Nephron progenitor cell (in vitro differentiated cells): ENCODE measurements at regions not wholly inside any gene's neighbourhood (a gene's known extent, or its start where the extent isn't known, plus 50 kb on each side); places are given as distances from the start of the nearest gene placed in this dataset.

Experiments used
- DNase-seq: peaks from one replicate; pipeline ENCODE4 v3.0.0; 2021
- H3K27ac Mint-ChIP-seq: 2 replicates; pipeline ENCODE4 v1.8.0; 2021; ENCODE audit warnings: mild to moderate bottlenecking, moderate library complexity, mixed read lengths
- H3K27me3 Mint-ChIP-seq: 2 replicates; pipeline ENCODE4 v1.8.0; 2021; ENCODE audit warnings: mild to moderate bottlenecking, low read depth, mixed read lengths; ENCODE audit not compliant: poor library complexity
- H3K36me3 Mint-ChIP-seq: 2 replicates; pipeline ENCODE4 v1.8.0; 2021; ENCODE audit warnings: low read depth, mixed read lengths
- H3K4me1 Mint-ChIP-seq: 2 replicates; pipeline ENCODE4 v1.8.0; 2021; ENCODE audit warnings: mixed read lengths
- H3K4me3 Mint-ChIP-seq: 2 replicates; pipeline ENCODE4 v1.8.0; 2021; ENCODE audit warnings: mild to moderate bottlenecking, moderate library complexity, mixed read lengths
- H3K9me3 Mint-ChIP-seq: 2 replicates; pipeline ENCODE4 v1.8.0; 2021; ENCODE audit warnings: mild to moderate bottlenecking, moderate library complexity, mixed read lengths
- TF ChIP-seq, protein P1 (sequence below): fragments of 200-600 bp; sonication (generic); IDR thresholded peaks from 2 replicates; pipeline ENCODE4 v1.5.0; 2021; ENCODE audit warnings: antibody characterized with exemption

DNA sequence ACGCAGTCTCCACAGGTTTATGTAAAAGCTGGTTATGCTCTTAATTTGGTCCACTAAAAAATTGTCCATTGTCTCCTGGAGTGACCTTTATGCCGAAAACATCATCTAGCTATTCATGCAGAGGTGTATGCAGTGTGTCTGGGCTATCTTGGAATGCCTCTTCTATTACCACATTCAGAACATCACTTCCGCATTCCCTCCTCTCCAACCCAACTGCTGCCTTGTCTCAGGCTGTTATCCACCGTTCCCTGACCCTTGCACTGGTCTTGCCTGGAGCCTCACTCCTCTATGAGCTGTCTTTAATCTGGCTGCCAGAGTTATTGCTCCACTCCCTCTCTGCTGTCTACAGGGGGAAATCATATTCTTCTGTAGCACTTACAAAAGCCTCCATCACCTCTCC is 214.1 kb upstream of the ANKRD55 start:
- no peak for DNase-seq
- Mint-ChIP-seq H3K36me3 (no peaks in the 10 kb centered on the region), H3K4me3 (no peak overlapping the region), H3K27me3 (peaks cover 4% of the 10 kb centered on the region), H3K27ac (no peak overlapping the region), H3K4me1 (no peaks in the 10 kb centered on the region), H3K9me3 (no peaks in the 10 kb centered on the region)
- TF ChIP-seq, protein P1, sequence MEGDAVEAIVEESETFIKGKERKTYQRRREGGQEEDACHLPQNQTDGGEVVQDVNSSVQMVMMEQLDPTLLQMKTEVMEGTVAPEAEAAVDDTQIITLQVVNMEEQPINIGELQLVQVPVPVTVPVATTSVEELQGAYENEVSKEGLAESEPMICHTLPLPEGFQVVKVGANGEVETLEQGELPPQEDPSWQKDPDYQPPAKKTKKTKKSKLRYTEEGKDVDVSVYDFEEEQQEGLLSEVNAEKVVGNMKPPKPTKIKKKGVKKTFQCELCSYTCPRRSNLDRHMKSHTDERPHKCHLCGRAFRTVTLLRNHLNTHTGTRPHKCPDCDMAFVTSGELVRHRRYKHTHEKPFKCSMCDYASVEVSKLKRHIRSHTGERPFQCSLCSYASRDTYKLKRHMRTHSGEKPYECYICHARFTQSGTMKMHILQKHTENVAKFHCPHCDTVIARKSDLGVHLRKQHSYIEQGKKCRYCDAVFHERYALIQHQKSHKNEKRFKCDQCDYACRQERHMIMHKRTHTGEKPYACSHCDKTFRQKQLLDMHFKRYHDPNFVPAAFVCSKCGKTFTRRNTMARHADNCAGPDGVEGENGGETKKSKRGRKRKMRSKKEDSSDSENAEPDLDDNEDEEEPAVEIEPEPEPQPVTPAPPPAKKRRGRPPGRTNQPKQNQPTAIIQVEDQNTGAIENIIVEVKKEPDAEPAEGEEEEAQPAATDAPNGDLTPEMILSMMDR = no peak

DNA sequence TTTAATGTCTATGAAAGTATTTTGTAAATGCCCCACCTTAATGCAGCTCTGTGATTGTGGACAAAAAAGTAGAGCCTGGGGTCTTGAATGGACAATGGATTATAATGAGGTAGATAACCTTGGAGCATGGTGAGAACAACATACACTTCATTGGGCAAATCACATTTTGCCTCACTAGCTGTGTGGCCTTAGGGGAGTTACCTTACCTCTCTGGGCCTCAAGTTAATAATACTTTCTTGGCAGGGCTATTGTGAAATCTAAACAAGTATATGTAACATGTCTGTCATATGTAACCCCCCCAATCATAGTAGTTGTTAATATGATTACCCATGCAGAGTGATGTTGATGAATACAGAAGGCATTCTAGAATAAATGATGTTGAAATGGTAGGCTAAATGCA is 213.6 kb upstream of the ANKRD55 start:
- H3K36me3 Mint-ChIP-seq = no peaks in the 10 kb centered on the region
- H3K4me1 Mint-ChIP-seq = no peaks in the 10 kb centered on the region
- no peak overlapping the region for H3K27ac Mint-ChIP-seq

DNA sequence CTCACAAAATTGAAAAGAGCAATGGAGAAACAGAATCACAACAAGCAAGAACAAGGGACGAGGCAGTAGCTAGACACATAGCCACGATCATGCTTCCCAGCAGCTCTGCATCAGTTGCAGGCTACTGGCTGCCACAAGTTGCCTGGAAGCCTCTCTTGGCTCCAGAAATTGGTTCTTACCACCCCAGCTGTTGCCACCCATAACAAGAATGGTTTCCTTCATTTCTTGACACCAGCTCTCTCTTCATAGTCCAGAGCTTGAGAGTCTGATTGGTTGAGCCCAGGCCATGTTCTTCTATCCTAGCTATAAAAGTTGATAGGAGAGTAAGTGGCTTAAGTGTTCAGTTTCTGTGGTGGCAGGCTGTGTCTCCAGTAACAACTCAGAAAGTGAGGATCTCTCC is 210.7 kb upstream of the ANKRD55 start:
- Mint-ChIP-seq H3K9me3 (no peaks in the 10 kb centered on the region), H3K27ac (no peak overlapping the region), H3K27me3 (peaks cover 4% of the 10 kb centered on the region), H3K4me3 (no peak overlapping the region), H3K36me3 (no peaks in the 10 kb centered on the region), H3K4me1 (peaks cover 8% of the 10 kb centered on the region)
- no peak for DNase-seq
- TF ChIP-seq, protein P1 = no peak

More for the DNA sequence above, 213.6 kb upstream of the ANKRD55 start:
- no peaks in the 10 kb centered on the region for H3K9me3 Mint-ChIP-seq
- H3K27me3 Mint-ChIP-seq = peaks cover 4% of the 10 kb centered on the region
- no peak overlapping the region for H3K4me3 Mint-ChIP-seq
- TF ChIP-seq, protein P1 = no peak
- DNase-seq = no peak

DNA sequence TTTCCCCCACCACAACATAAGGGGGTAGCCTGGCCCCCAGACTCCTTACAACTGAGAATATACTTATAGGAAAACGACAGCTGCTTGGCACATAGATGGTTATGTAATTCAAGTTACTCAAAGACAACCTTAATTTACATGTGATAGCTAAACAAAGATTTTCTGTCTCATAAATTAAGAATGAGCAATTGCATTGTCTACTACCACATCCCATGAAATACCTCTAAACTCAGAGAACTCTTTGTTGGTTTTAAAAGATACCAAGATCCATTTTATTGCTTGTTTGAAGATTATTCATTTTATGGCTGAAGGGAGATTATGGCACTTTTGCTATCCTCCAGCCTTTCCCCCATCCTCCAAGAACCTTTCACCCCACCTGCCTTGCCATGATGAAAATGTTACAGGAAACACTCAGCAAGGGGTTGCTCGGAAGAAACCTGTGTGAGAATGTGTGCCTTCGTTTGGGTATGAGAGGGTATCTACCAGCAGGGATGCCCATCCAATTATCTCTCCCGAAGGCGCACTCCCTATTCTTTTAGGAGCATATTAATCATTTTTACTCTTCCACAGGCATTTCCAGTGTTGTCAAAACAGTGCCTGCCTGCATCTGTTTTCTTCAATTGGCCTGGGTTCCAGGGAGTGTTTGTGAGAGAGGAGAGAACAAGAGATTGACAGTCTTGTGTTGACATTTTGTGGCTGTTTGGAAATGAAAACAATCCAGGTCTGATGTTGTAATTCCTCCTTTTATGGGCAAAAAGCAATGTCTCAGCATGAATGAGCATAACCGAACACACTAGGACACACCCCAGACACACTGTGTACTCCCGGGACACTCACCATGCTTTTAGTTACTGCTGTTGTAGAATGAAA is 208.0 kb upstream of the ANKRD55 start:
- Mint-ChIP-seq H3K27ac (no peak overlapping the region), H3K4me1 (peaks cover 8% of the 10 kb centered on the region), H3K27me3 (no peaks in the 10 kb centered on the region), H3K4me3 (no peak overlapping the region), H3K36me3 (no peaks in the 10 kb centered on the region), H3K9me3 (no peaks in the 10 kb centered on the region)
- DNase-seq = no peak
- TF ChIP-seq, protein P1 = no peak

DNA sequence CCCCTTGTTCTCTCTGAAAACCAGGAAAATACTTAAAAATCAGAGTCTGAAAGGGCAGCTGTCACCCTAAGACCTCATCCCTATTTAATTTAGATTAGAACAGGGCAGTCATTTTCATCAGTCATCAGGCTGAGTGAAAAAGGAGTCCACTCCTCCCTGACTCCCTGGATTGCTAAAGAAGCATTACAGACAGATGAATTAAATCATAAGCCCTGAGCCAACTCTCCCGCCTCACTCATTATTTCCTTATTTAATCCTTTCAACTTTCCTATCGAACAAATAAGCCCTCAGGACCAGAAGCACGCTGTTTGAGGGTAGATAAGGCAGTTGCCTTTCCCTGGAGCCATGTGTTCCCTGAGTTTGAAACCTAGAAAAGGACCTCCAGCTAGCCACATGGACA is 201.9 kb upstream of the ANKRD55 start:
- Mint-ChIP-seq H3K27ac (peak overlapping the region; percentile 16), H3K36me3 (no peaks in the 10 kb centered on the region), H3K9me3 (peaks cover 18% of the 10 kb centered on the region), H3K4me3 (no peak overlapping the region), H3K27me3 (peaks cover 6% of the 10 kb centered on the region), H3K4me1 (no peaks in the 10 kb centered on the region)
- TF ChIP-seq, protein P1 = no peak
- no peak for DNase-seq
